NT2/D1 (cell line): ENCODE measurements at regions not wholly inside any gene's neighbourhood (a gene's known extent, or its start where the extent isn't known, plus 50 kb on each side); places are given as distances from the start of the nearest gene placed in this dataset.
"Not testable (repeated sequence)": the region's sequence is repeated elsewhere in the genome, so short reads cannot be mapped to it uniquely, and the experiment has no call there.

Experiments
- YY1 ChIP-seq: IDR thresholded peaks from 2 replicates; pipeline ENCODE4 v1.6.1; 2011; ENCODE audit not compliant: insufficient read length, insufficient read depth
- ZNF274 ChIP-seq: IDR thresholded peaks from 2 replicates; pipeline ENCODE4 v1.6.1; 2011; ENCODE audit warnings: mild to moderate bottlenecking, low read depth, low read length

- TF ChIP-seq ZNF274, YY1: not testable (repeated sequence)
These were observed 565.6 kb upstream of the MBL2 start for GRCh38 chr10:53338199-53338598.
